ENCODE measurements at regions not wholly inside any gene's neighbourhood (a gene's known extent, or its start where the extent isn't known, plus 50 kb on each side); places are given as distances from the start of the nearest gene placed in this dataset.

GRCh38 chr22:47927648-47928210 is 1165.3 kb downstream of the TBC1D22A start:
- DNase-seq (ENCODE audit: low spot score), result no peak

GRCh38 chr22:47923011-47923427 is 1160.6 kb downstream of the TBC1D22A start:
- DNase-seq (ENCODE audit: low spot score), result no peak

DNA sequence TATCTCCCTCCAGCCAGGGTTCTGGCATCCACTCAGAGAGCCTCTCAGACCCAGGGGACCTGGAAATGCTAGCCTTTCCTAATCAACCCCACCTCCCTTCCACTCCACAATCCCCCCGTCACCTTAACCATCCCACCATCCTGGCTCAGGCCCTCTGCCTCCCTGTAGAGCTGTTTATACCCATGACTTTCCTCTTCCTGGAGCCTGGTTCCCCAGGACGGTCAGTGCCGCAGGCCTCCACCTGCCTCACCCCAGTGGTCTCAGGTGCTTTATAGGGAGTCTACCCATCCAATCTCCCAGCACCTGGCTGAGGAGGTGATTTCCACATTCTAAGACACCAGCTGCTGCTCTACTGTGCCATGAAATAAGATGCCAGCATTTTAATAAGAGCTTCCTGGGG is 1159.5 kb downstream of the TBC1D22A start:
- DNase-seq (ENCODE audit: low spot score), result no peak

DNA sequence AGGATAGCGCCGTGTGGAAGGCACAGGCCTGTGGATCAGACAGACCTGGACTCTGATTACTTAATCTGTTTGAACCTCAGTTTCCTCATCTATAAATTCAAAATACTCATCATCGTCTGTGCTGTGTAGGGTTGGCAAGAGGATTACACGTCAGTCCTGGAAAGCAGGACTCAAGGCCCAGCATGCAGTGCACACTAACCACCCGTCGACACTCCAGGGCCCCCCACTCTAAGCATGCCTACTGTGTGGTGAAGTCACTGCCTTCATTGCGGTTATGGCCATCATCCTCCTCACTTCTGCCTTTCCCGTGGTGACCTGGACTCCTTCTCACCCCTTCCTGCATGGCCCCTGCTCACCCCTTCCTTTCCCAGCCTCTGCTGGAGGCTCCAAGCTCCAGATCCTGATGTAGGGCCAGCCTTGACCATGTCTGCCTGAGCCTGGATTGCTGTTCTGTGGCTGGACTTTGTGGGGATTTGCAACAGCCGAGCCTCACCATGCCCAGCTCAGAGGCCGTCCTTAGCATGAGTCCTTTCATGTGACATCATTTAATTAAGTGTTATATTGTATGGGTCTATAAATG is 1158.0 kb downstream of the TBC1D22A start:
- no peak for DNase-seq (ENCODE audit: low spot score)

DNA sequence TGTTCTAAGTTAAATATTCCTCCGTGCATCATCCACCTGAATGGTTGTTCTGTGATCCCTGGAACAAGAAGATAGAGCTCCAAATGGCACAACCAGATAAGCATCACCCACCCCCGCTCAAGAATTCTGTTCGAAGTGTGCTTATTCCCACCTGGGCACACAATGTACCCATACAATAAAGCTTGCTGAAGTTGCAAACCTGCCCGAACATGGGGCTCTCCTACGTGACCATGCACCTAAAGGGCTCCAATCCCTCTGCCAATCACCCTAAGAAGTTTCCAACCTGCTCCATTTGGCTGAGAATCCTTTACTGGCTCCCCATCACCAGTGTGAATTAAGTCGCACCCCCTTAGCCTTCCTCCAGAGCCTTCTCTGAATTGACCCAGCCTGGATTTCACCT is 1157.4 kb downstream of the TBC1D22A start:
- DNase-seq (ENCODE audit: low spot score), result no peak

GRCh38 chr22:47919001-47919441 is 1156.6 kb downstream of the TBC1D22A start:
- DNase-seq (ENCODE audit: low spot score), result peak; percentile 31

- no peak for DNase-seq (ENCODE audit: low spot score)
Observed at GRCh38 chr22:47918276-47918921, 1155.9 kb downstream of the TBC1D22A start.

GRCh38 chr22:47914481-47915097 is 1152.1 kb downstream of the TBC1D22A start:
- DNase-seq (ENCODE audit: low spot score), result no peak

GRCh38 chr22:47902646-47903180 is 1140.3 kb downstream of the TBC1D22A start:
- no peak for DNase-seq (ENCODE audit: low spot score)

DNA sequence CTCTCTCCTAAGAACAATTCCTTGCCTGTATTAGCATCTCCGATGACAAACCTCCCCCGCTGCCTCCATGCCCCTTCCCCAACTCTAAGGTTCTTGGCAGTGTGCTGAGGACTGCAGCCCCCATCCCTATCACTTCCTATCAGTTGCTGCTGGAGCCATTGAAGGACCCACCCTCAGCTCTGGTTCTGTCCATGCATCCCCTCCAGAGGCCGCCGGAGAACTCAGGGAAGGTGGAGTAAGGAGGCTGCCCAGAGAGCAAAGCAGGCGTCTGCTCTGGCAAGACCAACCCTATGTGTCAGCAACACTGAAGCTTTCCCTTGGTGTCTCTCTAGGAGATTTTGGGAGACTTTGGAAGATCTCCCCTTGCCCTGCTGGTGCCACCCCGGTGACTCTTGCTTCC is 1139.5 kb downstream of the TBC1D22A start:
- no peak for DNase-seq (ENCODE audit: low spot score)

GRCh38 chr22:47899894-47900293 is 1137.4 kb downstream of the TBC1D22A start:
- DNase-seq (ENCODE audit: low spot score), result no peak

GRCh38 chr22:47898946-47899345 is 1136.5 kb downstream of the TBC1D22A start:
- DNase-seq (ENCODE audit: low spot score), result no peak

DNA sequence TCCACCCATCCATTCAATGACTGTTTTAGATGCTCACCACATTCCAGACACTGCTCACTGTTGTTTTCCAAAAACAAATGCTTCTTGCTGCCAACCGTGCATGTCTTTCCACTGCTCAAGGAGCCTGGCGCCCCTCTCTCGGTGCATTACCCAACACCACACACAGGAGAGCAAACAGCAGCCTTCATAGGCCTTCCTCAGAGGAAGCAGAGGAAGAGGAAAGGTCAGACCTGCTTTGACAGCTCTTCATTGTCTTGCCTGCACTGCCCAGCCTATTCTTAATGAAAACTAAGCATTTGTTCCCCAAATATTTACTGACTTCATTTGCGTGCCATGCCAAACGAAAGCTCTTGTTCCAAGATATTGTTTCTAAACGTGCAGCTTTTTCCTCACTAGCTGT is 1129.2 kb downstream of the TBC1D22A start:
- no peak for DNase-seq (ENCODE audit: low spot score)

- DNase-seq (ENCODE audit: low spot score), result no peak
Observed at GRCh38 chr22:47888817-47889216, 1126.4 kb downstream of the TBC1D22A start.

GRCh38 chr22:47884775-47885174 is 1122.3 kb downstream of the TBC1D22A start:
- no peak for DNase-seq (ENCODE audit: low spot score)

DNA sequence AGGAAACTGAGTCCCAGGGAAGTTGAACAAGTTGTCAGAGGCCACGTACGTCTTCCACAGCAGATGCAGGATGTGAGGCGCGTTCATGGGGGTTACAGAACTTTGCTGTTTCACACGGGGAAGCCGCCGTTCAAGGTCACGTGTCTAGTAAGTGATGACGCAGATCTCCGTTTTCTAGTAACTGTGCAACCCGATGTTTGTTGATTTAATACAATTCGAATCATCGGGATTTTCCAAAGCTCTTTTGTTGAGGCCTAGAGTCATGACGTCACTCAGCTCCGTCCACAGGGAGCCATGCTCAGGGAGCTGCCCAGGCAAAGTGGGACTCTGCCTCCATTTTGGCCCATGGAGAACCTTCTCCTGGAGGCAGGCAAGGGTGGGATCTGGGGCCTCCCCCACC is 1121.8 kb downstream of the TBC1D22A start:
- DNase-seq (ENCODE audit: low spot score), result no peak

DNA sequence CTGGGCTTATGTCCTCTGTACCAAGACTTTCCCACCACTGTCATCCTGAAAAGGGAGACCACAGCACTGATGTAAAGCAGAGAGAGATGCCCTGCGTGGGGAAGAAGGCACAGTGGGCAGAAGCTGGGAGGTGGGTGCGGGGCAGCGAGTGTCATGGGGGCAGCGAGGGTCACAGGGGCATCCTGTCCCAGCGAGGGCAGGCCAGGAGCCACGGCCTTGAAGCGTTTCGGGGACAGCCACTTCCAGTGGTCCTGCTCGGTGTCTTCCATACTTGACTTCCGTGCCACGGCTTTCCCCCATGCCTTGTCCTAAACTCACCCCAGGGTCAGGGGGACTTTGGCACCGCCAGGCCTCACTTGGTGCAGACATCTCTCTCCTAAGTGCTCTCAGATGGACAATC is 1121.3 kb downstream of the TBC1D22A start:
- DNase-seq (ENCODE audit: low spot score), result no peak

DNA sequence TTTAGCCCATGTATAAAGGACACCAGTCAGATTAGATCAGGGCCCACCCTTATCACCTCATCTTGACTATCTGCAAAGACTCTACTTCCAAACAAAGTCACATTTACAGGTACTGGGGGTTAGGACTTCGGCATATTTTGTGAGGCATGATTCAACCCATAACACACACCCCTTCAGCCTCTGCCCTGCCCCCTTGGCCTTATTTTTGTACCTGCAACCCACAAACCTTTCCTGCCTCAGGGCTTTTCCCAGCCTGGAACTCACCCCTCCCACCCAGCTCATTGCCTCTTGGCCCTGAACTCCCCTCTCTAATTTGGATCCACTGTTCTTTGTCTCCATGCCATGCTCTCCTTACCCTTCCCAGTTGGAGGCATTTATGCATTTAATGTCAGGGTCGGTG is 1116.9 kb downstream of the TBC1D22A start:
- DNase-seq (ENCODE audit: low spot score), result no peak

GRCh38 chr22:47878460-47878859 is 1116.0 kb downstream of the TBC1D22A start:
- DNase-seq (ENCODE audit: low spot score), result no peak

- no peak for DNase-seq (ENCODE audit: low spot score)
Observed at GRCh38 chr22:47872761-47873535, 1110.5 kb downstream of the TBC1D22A start.

DNA sequence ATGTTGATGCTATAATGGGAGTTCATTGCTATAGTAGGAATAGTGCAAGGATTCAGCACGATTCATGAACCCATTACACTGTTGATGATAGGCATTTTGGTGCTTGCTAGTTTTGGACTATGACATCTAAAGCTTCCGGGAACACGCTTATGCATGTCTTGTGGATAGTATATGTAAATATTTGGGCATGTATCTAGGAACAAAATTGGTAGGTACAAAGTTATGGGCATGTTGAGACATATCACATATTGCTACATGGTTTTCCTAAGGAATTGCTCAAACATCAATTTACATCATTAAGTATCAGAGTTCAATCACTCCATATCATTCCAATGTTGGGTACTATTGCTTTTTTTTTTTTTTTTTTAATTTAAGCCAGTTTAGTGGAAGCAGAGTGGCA is 1103.2 kb downstream of the TBC1D22A start:
- DNase-seq (ENCODE audit: low spot score), result no peak

- DNase-seq (ENCODE audit: low spot score), result no peak
Observed at GRCh38 chr22:47862394-47862793, 1099.9 kb downstream of the TBC1D22A start.
